GM19351 (cell line): ENCODE measurements at regions not wholly inside any gene's neighbourhood (a gene's known extent, or its start where the extent isn't known, plus 50 kb on each side); places are given as distances from the start of the nearest gene placed in this dataset.
A peak's percentile ranks its signal among the peaks of the same experiment; 100 is the strongest.
"Not testable (repeated sequence)": the region's sequence is repeated elsewhere in the genome, so short reads cannot be mapped to it uniquely, and the experiment has no call there.

Experiments
- ATAC-seq: cut with Tn5 transposase; IDR thresholded peaks from one replicate; pipeline ENCODE4 v1.9.1; 2021; ENCODE audit warnings: mild to moderate bottlenecking, moderate library complexity; ENCODE audit not compliant: unreplicated experiment

DNA sequence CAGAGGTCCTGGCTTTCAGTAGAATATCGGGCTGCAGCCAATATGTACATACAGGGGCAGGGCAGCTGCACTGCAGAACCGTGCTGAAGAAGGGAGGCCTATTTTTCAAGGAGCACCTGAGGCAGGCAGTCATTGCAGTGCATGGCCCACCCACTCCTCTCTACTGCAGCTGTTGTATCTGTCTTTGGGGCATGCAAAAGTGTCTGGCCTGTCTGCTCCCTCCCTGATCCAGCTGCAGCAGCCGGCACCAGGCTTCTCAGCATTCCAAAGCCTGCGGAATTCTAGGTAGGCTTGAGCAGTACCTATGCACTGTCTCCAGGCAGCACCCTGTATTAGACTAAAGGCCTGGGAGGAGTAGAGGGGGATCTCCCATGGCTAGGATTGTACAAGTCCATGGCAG lies 415.2 kb upstream of the MAGEB16 start:
- no peak for ATAC-seq

- no peak for ATAC-seq
Observed at GRCh38 chrX:35392232-35392631, 405.9 kb upstream of the MAGEB16 start.

GRCh38 chrX:35406386-35406785 lies 391.8 kb upstream of the MAGEB16 start:
- ATAC-seq: no peak

- ATAC-seq: no peak
Observed at GRCh38 chrX:35416782-35417181, 381.4 kb upstream of the MAGEB16 start.

DNA sequence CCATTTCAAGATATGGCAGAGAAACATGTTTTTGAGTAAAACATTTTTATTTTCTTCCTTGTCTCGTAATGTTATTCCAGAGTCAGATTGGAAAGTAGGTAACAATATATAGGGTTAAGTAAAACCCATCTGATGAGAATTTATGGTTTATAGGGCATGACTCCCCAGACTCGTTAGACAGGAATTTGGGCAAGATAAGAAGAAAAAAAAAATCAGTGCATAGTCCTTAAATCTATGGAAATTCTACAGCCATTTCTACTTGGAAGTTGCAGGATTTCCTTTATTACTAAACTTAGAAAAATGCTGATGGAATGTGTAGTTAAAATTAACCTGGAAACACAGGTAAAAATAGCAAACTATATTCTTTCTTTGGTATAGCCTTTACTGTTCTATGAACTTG lies 366.1 kb upstream of the MAGEB16 start:
- ATAC-seq: no peak

DNA sequence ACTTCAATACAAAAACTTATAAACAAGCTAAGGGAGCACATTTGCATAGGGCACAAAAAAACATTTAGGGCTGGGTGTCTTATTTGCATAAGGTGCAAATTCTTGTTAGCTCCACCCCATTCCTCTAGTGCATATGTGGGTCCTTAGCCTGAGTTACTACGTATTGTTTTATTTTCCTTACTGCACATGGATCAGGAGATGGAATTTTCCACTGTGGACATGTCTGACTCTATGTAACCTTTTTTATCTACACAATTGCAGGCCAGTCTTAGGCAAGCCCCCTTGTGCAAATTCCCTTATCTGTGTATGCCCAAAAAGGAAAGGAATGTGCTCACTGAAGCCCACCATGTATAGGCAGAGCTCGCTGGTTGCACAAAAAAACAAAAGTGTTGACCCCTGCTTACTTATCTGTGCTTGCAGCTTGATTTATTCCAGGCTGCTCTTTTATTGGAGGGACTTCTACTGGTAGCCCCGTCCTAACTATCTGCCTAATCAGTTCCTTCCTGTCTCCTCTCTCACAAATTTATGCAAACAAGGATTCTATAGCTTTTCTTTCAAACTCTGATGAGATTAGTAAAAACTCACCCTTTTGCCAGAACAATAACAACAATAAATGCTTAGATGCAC lies 359.0 kb upstream of the MAGEB16 start:
- no peak for ATAC-seq

- no peak for ATAC-seq
Observed at GRCh38 chrX:35439692-35440091, 358.4 kb upstream of the MAGEB16 start.

DNA sequence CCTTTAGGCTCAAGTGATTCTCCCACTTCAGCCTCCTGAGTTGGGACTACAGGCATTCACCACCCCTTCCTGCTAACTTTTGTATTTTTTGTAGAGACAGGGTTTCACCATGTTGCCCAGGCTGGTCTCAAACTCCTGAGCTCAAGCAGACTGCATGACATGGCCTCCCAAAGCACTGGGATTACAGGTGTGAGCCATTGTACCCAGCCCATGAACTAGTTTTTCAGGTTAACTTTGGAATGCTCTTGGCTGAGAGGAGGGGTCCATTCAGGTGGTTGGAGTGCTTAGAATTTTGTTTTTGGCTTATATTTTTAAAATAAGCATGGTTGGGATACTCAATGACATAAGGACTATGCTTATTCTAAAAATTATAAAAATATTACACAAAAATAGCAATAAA lies 355.7 kb upstream of the MAGEB16 start:
- no peak for ATAC-seq

DNA sequence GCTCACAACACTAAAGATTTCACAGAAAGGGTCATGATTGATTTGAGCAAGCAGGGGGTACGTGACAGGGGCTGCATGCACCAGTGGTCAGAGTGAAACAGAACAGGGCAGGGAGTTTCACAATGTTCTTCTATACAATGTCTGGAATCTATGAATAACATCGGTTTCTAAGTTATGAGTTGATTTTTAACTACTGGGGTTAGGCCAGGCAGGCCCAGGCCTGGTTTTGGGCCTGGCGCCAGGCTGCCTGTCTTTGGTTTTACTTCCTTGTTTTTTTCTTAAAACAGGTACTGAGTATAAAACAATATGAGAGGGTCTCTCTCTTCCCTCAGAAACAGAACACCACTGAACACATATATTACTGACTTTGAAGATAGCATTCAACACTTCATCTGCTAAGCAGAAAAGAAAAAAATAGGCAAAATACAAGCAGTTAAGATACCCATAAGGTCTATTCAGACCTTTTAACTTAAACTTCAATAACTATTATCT lies 355.0 kb upstream of the MAGEB16 start:
- ATAC-seq: peak; percentile 54

GRCh38 chrX:35444671-35445355 lies 353.3 kb upstream of the MAGEB16 start:
- ATAC-seq: no peak

DNA sequence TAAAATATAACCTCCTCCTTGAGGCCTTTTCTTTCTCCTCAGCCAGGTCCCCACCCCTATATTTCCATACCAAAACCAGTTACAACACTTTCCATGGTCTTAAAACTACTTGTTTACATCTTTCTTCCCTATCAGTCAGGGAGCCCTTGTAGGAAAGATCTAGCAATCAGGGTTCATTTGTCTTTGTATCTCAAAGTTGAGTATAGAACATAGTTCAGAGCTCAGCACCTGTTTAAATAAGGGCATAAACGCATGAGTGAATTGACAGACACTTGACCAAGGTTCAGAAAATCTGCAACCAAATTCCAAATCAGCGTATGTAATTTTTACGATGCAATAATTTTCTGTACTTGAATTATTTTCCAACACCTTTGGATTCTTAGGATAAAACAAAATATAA lies 352.2 kb upstream of the MAGEB16 start:
- ATAC-seq: no peak

DNA sequence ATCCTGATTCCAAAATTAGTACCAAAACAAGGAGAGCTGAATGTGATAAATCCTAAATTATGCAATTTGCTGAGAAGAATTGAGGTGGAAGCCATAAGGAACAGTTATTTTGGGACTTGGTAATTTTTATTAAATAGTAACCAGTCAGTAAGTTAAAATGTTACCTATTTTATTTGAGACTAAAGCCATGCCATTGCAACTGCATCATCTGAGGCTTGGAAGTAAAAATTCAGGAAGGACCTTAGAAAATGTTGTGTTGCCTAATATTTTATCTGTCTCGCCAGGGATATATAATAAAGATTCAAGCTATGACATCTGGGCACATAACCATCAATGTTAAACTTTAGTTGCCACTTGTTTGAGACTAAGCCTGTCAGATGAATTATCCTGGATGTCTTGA lies 341.3 kb upstream of the MAGEB16 start:
- ATAC-seq: no peak

DNA sequence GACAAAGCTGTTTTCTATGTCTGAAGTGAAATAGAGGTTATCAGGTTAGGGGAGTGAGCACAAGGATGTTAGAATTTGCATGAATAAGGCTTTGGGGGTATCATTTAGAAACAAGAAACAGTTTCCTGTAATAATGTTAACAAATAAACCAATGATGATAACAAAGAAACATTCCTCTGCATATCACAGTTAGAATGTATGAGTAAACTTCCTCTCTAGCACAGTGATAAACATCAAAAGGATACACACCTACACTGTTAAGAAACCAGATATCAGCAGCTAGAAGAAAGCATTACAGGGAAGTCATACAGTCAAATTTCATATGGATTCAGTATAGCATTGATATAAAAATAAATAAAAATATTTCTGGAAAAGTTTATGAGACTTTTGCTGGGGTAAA lies 340.0 kb upstream of the MAGEB16 start:
- ATAC-seq: no peak

- ATAC-seq: no peak
Observed at GRCh38 chrX:35461164-35461563, 337.0 kb upstream of the MAGEB16 start.

- ATAC-seq: not testable (repeated sequence)
Observed at GRCh38 chrX:35496671-35497070, 301.5 kb upstream of the MAGEB16 start.

GRCh38 chrX:35497453-35497852 lies 300.7 kb upstream of the MAGEB16 start:
- not testable (repeated sequence) for ATAC-seq

DNA sequence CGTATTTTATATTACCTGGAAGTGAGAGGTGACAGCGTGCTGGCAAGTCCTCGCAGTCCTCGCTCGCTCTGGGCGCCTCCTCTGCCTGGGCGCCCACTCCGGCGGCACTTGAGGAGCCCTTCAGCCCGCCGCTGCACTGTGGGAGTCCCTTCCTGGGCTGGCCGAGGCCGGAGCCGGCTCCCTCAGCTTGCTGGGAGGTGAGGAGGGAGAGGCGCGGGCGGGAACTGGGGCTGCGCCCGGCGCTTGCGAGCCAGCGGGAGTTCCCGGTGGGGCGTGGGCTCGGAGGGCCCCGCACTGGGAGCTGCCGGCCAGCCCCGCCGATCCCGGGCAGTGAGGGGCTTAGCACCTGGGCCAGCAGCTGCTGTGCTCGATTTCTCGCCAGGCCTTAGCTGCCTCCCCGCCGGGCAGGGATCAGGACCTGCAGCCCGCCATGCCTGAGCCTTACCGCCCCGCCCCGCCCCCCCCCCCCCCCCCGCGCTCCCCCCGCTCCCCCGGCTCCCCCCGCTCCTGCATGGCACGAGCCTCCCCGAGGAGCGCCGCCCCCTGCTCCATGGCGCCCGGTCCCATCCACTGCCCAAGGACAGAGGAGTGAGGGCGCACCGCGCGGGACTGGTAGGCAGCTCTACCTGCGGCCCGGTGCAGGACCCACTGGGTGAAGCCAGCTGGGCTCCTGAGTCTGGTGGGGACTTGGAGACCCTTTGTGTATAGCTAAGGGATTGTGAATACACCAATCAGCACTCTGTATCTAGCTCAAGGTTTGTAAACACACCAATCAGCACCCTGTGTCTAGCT lies 298.9 kb upstream of the MAGEB16 start:
- ATAC-seq: no peak

- no peak for ATAC-seq
Observed at GRCh38 chrX:35507701-35508100, 290.4 kb upstream of the MAGEB16 start.

DNA sequence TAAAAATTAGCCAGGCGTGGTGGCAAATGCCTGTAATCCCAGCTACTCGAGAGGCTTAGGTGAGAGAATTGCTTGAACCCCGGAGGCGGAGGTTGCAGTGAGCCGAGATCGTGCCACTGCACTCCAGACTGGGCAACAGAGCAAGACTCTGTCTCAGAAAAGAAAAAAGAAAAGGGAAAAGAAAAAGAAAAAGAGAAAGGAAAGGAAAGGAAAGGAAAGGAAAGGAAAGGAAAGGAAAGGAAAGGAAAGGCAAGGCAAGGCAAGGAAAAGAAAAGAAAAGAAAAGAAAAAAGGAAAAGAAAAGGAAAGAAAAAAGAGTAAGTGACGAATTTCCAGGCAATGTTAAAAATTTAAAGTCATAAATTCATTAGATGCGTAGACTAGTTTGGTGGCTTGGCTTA lies 250.1 kb upstream of the MAGEB16 start:
- ATAC-seq: not testable (repeated sequence)

- ATAC-seq: no peak
Observed at GRCh38 chrX:35557916-35558315, 240.2 kb upstream of the MAGEB16 start.

GRCh38 chrX:35561985-35562384 lies 236.2 kb upstream of the MAGEB16 start:
- ATAC-seq: no peak

- no peak for ATAC-seq
Observed at GRCh38 chrX:35562395-35562794, 235.7 kb upstream of the MAGEB16 start.
